OCI-LY1 (cell line): ENCODE measurements at regions not wholly inside any gene's neighbourhood (a gene's known extent, or its start where the extent isn't known, plus 50 kb on each side); places are given as distances from the start of the nearest gene placed in this dataset.

ENCODE experiments used
- H2AFZ ChIP-seq: fragments of 200-600 bp; sonication (generic), shearing (Covaris generic); 2 replicates; pipeline ENCODE4 v1.6.0; 2014; ENCODE audit warnings: antibody characterized with exemption, mild to moderate bottlenecking, low read length
- H3F3A ChIP-seq: fragments of 200-600 bp; sonication (generic), shearing (Covaris generic); 2 replicates; pipeline ENCODE4 v1.6.0; 2014; ENCODE audit warnings: mild to moderate bottlenecking, antibody characterized with exemption, low read length, moderate library complexity; ENCODE audit not compliant: insufficient read depth
- H3K27ac ChIP-seq: fragments of 200-600 bp; sonication (generic); 2 replicates; pipeline ENCODE4 v1.5.1; 2014; ENCODE audit warnings: low read length, mixed run types, mild to moderate bottlenecking, low read depth; ENCODE audit not compliant: poor library complexity, severe bottlenecking
- H3K27me3 ChIP-seq: fragments of 200-600 bp; sonication (generic); 2 replicates; pipeline ENCODE4 v1.6.0; 2014; ENCODE audit warnings: antibody characterized with exemption, mild to moderate bottlenecking, low read length, moderate library complexity; ENCODE audit not compliant: insufficient read depth
- H3K36me3 ChIP-seq: fragments of 200-600 bp; sonication (generic); 2 replicates; pipeline ENCODE4 v1.6.1; 2014; ENCODE audit warnings: mild to moderate bottlenecking, antibody characterized with exemption, low read length, moderate library complexity, mixed read lengths; ENCODE audit not compliant: insufficient read depth
- H3K4me1 ChIP-seq: fragments of 200-600 bp; sonication (generic); 2 replicates; pipeline ENCODE4 v1.5.1; 2014; ENCODE audit warnings: mild to moderate bottlenecking, low read length, moderate library complexity; ENCODE audit not compliant: insufficient read depth, severe bottlenecking
- H3K4me2 ChIP-seq: fragments of 200-600 bp; sonication (generic), shearing (Covaris generic); 2 replicates; pipeline ENCODE4 v1.6.1; 2014; ENCODE audit warnings: low read length
- H3K4me3 ChIP-seq: fragments of 200-600 bp; sonication (generic); 2 replicates; pipeline ENCODE4 v1.5.1; 2014; ENCODE audit warnings: low read length, low read depth, mild to moderate bottlenecking, mixed read lengths; ENCODE audit not compliant: poor library complexity, severe bottlenecking
- H3K79me2 ChIP-seq: fragments of 200-600 bp; shearing (Covaris generic); 2 replicates; pipeline ENCODE4 v1.6.1; 2016; ENCODE audit warnings: mixed run types, low read length, mixed read lengths; ENCODE audit not compliant: insufficient read depth
- H3K9ac ChIP-seq: fragments of 200-600 bp; sonication (generic), shearing (Covaris generic); 2 replicates; pipeline ENCODE4 v1.6.1; 2014; ENCODE audit warnings: mild to moderate bottlenecking, low read length, mixed read lengths
- H3K9me2 ChIP-seq: fragments of 200-600 bp; sonication (generic), shearing (Covaris generic); 2 replicates; pipeline ENCODE4 v1.6.1; 2014; ENCODE audit warnings: low read depth, mild to moderate bottlenecking, low read length, mixed read lengths
- H3K9me3 ChIP-seq: fragments of 200-600 bp; shearing (Covaris generic); 2 replicates; pipeline ENCODE4 v1.6.1; 2014; ENCODE audit warnings: low read length, mixed read lengths
- H4K20me1 ChIP-seq: fragments of 200-600 bp; sonication (generic), shearing (Covaris generic); 2 replicates; pipeline ENCODE4 v1.6.0; 2016; ENCODE audit warnings: mild to moderate bottlenecking, low read length; ENCODE audit not compliant: insufficient read depth
- CTCF ChIP-seq: fragments of 200-600 bp; sonication (generic), shearing (Covaris generic); IDR thresholded peaks from 2 replicates; pipeline ENCODE4 v1.5.1; 2017; ENCODE audit warnings: mild to moderate bottlenecking, antibody characterized with exemption, low read length, moderate library complexity, mixed read lengths
- EZH2 ChIP-seq: fragments of 200-600 bp; sonication (generic), shearing (Covaris generic); IDR thresholded peaks from 2 replicates; pipeline ENCODE4 v1.8.0; 2017; ENCODE audit warnings: borderline replicate concordance, mixed run types, mild to moderate bottlenecking, antibody characterized with exemption, low read length, moderate library complexity, mixed read lengths

GRCh38 chr10:59077855-59078254 is 98.6 kb upstream of the PHYHIPL start:
- H4K20me1 ChIP-seq: no peaks in the 10 kb centered on the region
- H3K9me3 ChIP-seq: no peaks in the 10 kb centered on the region
- no peak overlapping the region for H3K4me2 ChIP-seq
- no peak overlapping the region for H3K4me3 ChIP-seq
- no peaks in the 10 kb centered on the region for H3K4me1 ChIP-seq
- H3F3A ChIP-seq: no peaks in the 10 kb centered on the region
- no peaks in the 10 kb centered on the region for H3K79me2 ChIP-seq
- no peak overlapping the region for H2AFZ ChIP-seq
- H3K36me3 ChIP-seq: no peaks in the 10 kb centered on the region
- TF ChIP-seq CTCF (no peak), EZH2 (no peak)
- no peaks in the 10 kb centered on the region for H3K9me2 ChIP-seq
- H3K27me3 ChIP-seq: no peaks in the 10 kb centered on the region
- no peak overlapping the region for H3K9ac ChIP-seq
- no peak overlapping the region for H3K27ac ChIP-seq

GRCh38 chr10:59078978-59079377 is 97.5 kb upstream of the PHYHIPL start:
- H3K27me3 ChIP-seq: no peaks in the 10 kb centered on the region
- H3K4me1 ChIP-seq: no peaks in the 10 kb centered on the region
- H3K27ac ChIP-seq: no peak overlapping the region
- H3K9ac ChIP-seq: no peak overlapping the region
- no peak overlapping the region for H2AFZ ChIP-seq
- no peaks in the 10 kb centered on the region for H3K9me3 ChIP-seq
- no peaks in the 10 kb centered on the region for H3K79me2 ChIP-seq
- no peaks in the 10 kb centered on the region for H3K9me2 ChIP-seq
- H3K4me2 ChIP-seq: no peak overlapping the region
- H3K4me3 ChIP-seq: no peak overlapping the region
- no peaks in the 10 kb centered on the region for H3F3A ChIP-seq
- TF ChIP-seq EZH2 (no peak), CTCF (no peak)
- H4K20me1 ChIP-seq: no peaks in the 10 kb centered on the region
- no peaks in the 10 kb centered on the region for H3K36me3 ChIP-seq

GRCh38 chr10:59079386-59080226 is 96.8 kb upstream of the PHYHIPL start:
- Histone ChIP-seq H3K27ac (no peak overlapping the region), H3F3A (no peaks in the 10 kb centered on the region), H3K9me2 (no peaks in the 10 kb centered on the region), H3K36me3 (no peaks in the 10 kb centered on the region), H3K9ac (no peak overlapping the region), H3K4me3 (no peak overlapping the region), H4K20me1 (no peaks in the 10 kb centered on the region), H3K4me1 (no peaks in the 10 kb centered on the region), H3K79me2 (no peaks in the 10 kb centered on the region), H3K4me2 (no peak overlapping the region), H2AFZ (no peak overlapping the region), H3K27me3 (no peaks in the 10 kb centered on the region), H3K9me3 (no peaks in the 10 kb centered on the region)
- TF ChIP-seq CTCF (no peak), EZH2 (no peak)
